Colon (tissue), 2 donors: ENCODE measurements at regions not wholly inside any gene's neighbourhood (a gene's known extent, or its start where the extent isn't known, plus 50 kb on each side); places are given as distances from the start of the nearest gene placed in this dataset.

Experiments
- FAIRE-seq: peaks from 2 replicates; lab custom pipeline; 2012; peaks lifted over from hg19 to GRCh38; lab: Jason Lieb, UNC
- donor health status: control.
- donor health status: control.

GRCh38 chr18:61273533-61273932 is 59.7 kb upstream of the CDH20 start:
- FAIRE-seq, result no peak

GRCh38 chr18:61274416-61274960 is 58.7 kb upstream of the CDH20 start:
- FAIRE-seq, result no peak

- FAIRE-seq, result no peak
Measured at GRCh38 chr18:61277808-61278207, 55.4 kb upstream of the CDH20 start.

- FAIRE-seq, result no peak
Measured at GRCh38 chr18:61281431-61281830, 51.8 kb upstream of the CDH20 start.

GRCh38 chr18:61282926-61283325 is 50.3 kb upstream of the CDH20 start:
- no peak for FAIRE-seq
